ENCODE measurements at regions not wholly inside any gene's neighbourhood (a gene's known extent, or its start where the extent isn't known, plus 50 kb on each side); places are given as distances from the start of the nearest gene placed in this dataset.
"Not testable (repeated sequence)": the region's sequence is repeated elsewhere in the genome, so short reads cannot be mapped to it uniquely, and the experiment has no call there.

DNA sequence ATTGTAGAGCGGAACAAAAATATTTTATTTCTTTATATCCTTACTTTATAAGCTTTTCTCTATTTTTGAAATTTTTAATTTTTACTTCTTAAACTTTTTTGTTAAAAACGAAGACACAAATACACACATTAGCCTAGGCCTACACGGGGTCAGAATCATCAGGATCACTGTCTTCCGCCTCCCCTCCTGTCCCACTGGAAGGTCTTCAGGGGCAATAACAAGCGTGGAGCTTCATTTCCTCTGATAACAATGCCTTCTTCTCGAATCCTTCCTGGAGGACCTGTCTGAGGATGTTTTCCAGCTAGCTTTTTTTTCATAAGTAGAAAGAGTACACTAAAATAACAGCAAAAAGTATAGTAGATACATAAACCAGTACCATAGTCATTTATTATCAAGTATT, 77.7 kb upstream of the DGKG start:
- no peaks in the 10 kb centered on the region for H3K36me3 Mint-ChIP-seq (ENCODE audit: low read depth)

DNA sequence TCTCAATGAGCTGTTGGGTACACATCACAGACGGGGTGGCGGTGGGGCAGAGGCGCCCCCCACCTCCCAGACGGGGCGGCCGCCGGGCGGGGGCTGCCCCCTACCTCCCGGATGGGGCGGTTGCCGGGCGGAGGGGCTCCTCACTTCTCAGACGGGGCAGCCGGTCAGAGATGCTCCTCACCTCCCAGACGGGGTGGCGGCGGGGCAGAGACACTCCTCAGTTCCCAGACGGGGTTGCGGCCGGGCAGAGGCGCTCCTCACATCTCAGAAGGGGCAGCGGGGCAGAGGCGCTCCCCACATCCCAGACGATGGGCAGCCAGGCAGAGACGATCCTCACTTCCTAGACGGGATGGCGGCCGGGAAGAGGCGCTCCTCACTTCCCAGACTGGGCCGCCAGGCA, 73.3 kb upstream of the DGKG start:
- not testable (repeated sequence) for H3K27ac Mint-ChIP-seq; DNase-seq; H3K4me3 Mint-ChIP-seq; H3K36me3 Mint-ChIP-seq (ENCODE audit: low read depth); H3K9me3 Mint-ChIP-seq; H3K27me3 Mint-ChIP-seq
- peaks cover 13% of the 10 kb centered on the region for H3K4me1 Mint-ChIP-seq (ENCODE audit: low read depth)

More for the DNA sequence above, 77.7 kb upstream of the DGKG start:
- H3K4me3 Mint-ChIP-seq: no peak overlapping the region
- no peak overlapping the region for H3K27ac Mint-ChIP-seq
- H3K27me3 Mint-ChIP-seq: no peaks in the 10 kb centered on the region
- H3K9me3 Mint-ChIP-seq: no peaks in the 10 kb centered on the region
- no peaks in the 10 kb centered on the region for H3K4me1 Mint-ChIP-seq (ENCODE audit: low read depth)
- no peak for DNase-seq

GRCh38 chr3:186432944-186433732, 71.1 kb upstream of the DGKG start:
- Mint-ChIP-seq H3K27ac (no peak overlapping the region), H3K4me1 (ENCODE audit: low read depth) (peaks cover 13% of the 10 kb centered on the region), H3K36me3 (ENCODE audit: low read depth) (no peaks in the 10 kb centered on the region), H3K9me3 (no peaks in the 10 kb centered on the region), H3K4me3 (no peak overlapping the region), H3K27me3 (peaks cover 3% of the 10 kb centered on the region)
- no peak for DNase-seq

GRCh38 chr3:186432189-186432588, 70.2 kb upstream of the DGKG start:
- peaks cover 3% of the 10 kb centered on the region for H3K27me3 Mint-ChIP-seq
- no peak for DNase-seq
- H3K36me3 Mint-ChIP-seq (ENCODE audit: low read depth): no peaks in the 10 kb centered on the region
- H3K4me3 Mint-ChIP-seq: no peak overlapping the region
- peaks cover 13% of the 10 kb centered on the region for H3K4me1 Mint-ChIP-seq (ENCODE audit: low read depth)
- H3K27ac Mint-ChIP-seq: peak overlapping the region; percentile 76
- no peaks in the 10 kb centered on the region for H3K9me3 Mint-ChIP-seq

DNA sequence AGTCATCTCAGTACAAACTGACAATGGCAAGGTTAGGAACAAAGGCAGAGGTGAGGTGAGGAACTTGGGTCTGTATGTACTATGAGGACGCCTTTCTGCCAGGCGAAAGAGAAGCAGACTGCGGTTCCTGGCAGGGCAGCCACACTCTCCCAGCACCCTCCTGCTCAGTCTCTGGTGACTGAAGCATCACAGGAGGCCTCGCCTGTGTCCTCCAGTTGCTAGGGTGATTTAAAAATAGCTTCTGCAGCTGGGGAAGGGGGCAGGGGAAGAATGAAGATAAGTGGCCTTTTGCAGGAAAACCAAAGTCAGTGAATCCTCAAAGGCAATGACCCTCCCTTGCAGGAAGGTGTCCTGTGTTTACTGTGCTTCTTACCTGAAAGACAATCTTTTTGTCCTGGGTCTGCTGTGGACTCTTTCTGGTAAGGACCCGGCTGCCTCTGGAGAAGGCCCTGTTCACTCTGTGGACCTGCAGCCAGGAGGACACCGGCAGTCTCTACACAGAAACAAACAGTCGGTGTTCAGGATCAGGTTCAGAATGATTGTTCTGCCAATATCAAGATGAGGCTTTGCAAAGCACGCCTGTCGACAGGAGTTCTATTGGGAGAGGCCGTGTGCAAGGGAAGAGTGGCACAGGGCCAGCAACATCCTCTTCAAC, 65.7 kb upstream of the DGKG start:
- no peaks in the 10 kb centered on the region for H3K36me3 Mint-ChIP-seq (ENCODE audit: low read depth)
- no peak overlapping the region for H3K4me3 Mint-ChIP-seq
- no peak overlapping the region for H3K27ac Mint-ChIP-seq
- H3K27me3 Mint-ChIP-seq: peaks cover 10% of the 10 kb centered on the region
- DNase-seq: no peak
- H3K4me1 Mint-ChIP-seq (ENCODE audit: low read depth): peaks cover 13% of the 10 kb centered on the region
- no peaks in the 10 kb centered on the region for H3K9me3 Mint-ChIP-seq

DNA sequence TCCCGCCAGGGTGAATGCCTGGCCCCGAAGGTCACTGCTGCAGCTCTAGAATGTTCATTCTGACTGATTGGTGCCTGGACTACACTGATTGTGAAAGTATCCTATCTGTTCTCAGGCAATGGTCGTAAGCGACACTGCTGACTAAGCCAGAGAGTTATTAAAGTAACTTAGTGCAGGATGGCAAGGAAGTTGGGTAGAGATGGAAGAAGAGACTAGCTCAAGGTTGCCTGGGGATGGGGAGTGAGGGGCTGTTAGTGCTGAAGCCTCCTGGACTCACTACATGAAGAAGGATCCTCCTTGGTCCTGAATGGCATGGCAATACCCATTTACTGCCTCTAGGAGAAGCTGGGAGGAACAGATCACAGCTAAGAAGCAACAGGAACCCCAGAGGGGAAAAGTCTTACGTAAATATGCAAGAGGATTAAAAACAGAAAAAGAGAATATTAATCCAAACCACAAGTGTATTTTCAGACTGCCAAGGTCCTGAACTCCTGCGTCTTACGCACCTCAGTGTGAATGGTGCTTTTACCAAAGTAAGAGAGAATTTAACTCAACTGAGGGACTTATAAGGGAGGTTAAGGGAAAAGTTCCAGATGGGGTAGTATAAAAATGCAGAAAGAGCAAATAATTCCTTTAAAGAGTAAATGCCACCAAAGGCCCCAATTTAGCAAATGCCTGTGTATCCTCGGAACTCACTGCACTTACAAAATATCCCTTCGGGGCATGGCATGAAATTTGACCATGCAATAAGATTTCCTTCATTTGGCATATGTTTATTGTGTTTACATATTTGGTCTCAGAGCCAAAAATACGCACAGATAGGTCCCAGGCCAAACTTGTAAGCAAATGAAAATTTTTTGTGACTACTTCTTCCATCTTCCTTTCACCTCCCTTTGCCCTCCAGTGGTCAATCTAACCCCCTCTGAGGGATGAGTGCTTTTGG, 64.0 kb upstream of the DGKG start:
- H3K27ac Mint-ChIP-seq: no peak overlapping the region
- peaks cover 19% of the 10 kb centered on the region for H3K27me3 Mint-ChIP-seq
- H3K4me1 Mint-ChIP-seq (ENCODE audit: low read depth): no peaks in the 10 kb centered on the region
- H3K9me3 Mint-ChIP-seq: no peaks in the 10 kb centered on the region
- no peak overlapping the region for H3K4me3 Mint-ChIP-seq
- no peak for DNase-seq
- H3K36me3 Mint-ChIP-seq (ENCODE audit: low read depth): no peaks in the 10 kb centered on the region

- Mint-ChIP-seq H3K4me3 (no peak overlapping the region), H3K4me1 (ENCODE audit: low read depth) (peaks cover 12% of the 10 kb centered on the region), H3K27me3 (peaks cover 23% of the 10 kb centered on the region), H3K9me3 (no peaks in the 10 kb centered on the region), H3K27ac (no peak overlapping the region), H3K36me3 (ENCODE audit: low read depth) (no peaks in the 10 kb centered on the region)
- no peak for DNase-seq
Observed at GRCh38 chr3:186421946-186422345, 59.9 kb upstream of the DGKG start.

DNA sequence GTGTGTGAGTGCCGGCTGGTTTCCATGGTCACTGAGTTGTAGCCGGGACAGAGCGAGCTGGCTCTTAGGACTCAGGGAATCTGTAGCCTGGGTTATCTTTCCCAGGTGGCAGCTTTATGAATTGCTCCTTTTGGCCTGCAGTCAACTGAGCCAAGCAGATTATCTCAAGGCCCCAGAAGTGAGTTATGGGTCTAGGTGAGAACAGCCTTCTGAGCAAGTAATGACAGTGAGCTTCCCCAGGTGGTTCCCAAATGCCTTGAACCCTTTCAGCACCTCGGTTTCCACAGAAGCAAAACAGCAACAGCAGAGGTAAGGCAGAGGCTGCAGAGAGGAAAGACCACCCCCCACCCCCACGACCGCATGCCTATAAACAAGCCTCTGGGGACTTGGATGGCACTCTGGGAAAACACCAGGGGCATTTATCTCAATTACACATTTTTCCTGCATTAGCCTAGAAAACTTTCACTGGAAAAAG, 56.7 kb upstream of the DGKG start:
- H3K27me3 Mint-ChIP-seq: peaks cover 31% of the 10 kb centered on the region
- no peaks in the 10 kb centered on the region for H3K36me3 Mint-ChIP-seq (ENCODE audit: low read depth)
- H3K27ac Mint-ChIP-seq: no peak overlapping the region

DNA sequence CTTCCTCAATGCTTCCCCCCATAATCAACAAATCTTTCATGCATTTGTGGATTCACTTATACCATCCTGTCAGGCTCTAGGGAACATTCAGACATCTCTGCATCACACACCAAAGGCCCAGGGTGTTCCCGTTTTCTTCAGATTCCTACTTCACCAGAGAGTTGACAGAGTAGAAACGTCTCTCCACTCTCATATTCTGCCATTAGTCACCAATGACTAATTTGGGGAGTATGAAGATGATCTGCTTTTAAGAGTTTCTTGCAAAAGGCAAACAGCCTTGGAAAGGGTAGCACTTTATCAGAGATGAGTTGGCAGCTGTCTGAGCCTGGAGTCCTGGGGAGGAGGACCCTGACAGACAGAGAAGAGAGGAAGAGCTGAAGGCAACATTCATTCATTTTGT, 55.8 kb upstream of the DGKG start:
- H3K27me3 Mint-ChIP-seq: peaks cover 31% of the 10 kb centered on the region
- no peak for DNase-seq
- peak overlapping the region; percentile 15 for H3K27ac Mint-ChIP-seq
- peaks cover 33% of the 10 kb centered on the region for H3K4me1 Mint-ChIP-seq (ENCODE audit: low read depth)
- H3K4me3 Mint-ChIP-seq: no peak overlapping the region
- no peaks in the 10 kb centered on the region for H3K36me3 Mint-ChIP-seq (ENCODE audit: low read depth)
- no peaks in the 10 kb centered on the region for H3K9me3 Mint-ChIP-seq

More for the DNA sequence above, 56.7 kb upstream of the DGKG start:
- Mint-ChIP-seq H3K9me3 (no peaks in the 10 kb centered on the region), H3K4me3 (no peak overlapping the region), H3K4me1 (ENCODE audit: low read depth) (peaks cover 27% of the 10 kb centered on the region)
- DNase-seq: no peak

DNA sequence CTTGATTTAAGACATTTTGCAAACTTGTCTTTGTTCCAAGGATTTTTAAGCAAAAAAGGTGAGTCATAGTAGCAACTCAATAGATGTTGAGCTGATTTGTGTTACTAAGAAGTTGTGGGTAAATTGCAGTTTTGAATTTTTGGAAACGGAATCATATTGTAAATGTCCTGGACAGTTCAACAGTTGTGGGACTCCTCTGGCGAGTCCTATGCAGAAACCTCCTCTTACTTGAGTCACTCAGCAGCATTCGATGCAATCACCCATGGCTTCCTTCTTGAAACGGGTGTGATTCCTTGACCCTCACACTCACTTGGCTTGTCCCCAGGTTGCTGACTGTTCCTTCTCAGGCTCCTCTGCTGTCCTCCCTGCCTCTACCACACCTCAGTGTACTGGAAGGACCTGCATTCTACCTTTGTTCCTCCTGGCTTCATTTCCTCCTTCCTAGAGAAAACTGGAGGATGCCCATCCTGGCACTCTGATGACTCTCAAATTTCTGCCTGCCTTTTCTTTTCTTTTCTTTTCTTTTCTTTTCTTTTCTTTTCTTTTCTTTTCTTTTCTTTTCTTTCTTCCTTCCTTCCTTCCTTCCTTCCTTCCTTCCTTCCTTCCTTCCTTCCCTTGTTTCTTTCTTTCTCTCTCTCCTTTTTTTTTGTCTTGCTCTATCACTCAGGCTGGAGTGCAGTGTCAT, 52.8 kb upstream of the DGKG start:
- DNase-seq: no peak
- Mint-ChIP-seq H3K36me3 (ENCODE audit: low read depth) (no peaks in the 10 kb centered on the region), H3K9me3 (no peaks in the 10 kb centered on the region)

GRCh38 chr3:186413615-186414415, 51.8 kb upstream of the DGKG start:
- H3K4me3 Mint-ChIP-seq: peak overlapping the region; percentile 66
- H3K36me3 Mint-ChIP-seq (ENCODE audit: low read depth): no peaks in the 10 kb centered on the region
- peaks cover 51% of the 10 kb centered on the region for H3K4me1 Mint-ChIP-seq (ENCODE audit: low read depth)
- no peaks in the 10 kb centered on the region for H3K9me3 Mint-ChIP-seq
- H3K27ac Mint-ChIP-seq: peak overlapping the region; percentile 15
- DNase-seq: peak; percentile 44
- H3K27me3 Mint-ChIP-seq: peaks cover 29% of the 10 kb centered on the region

More for the DNA sequence above, 52.8 kb upstream of the DGKG start:
- Mint-ChIP-seq H3K27ac (no peak overlapping the region), H3K27me3 (peaks cover 23% of the 10 kb centered on the region), H3K4me1 (ENCODE audit: low read depth) (peaks cover 51% of the 10 kb centered on the region), H3K4me3 (peak overlapping the region; percentile 66)

- no peak for DNase-seq
- Mint-ChIP-seq H3K27ac (peak overlapping the region; percentile 79), H3K4me1 (ENCODE audit: low read depth) (peaks cover 39% of the 10 kb centered on the region), H3K9me3 (no peaks in the 10 kb centered on the region), H3K4me3 (no peak overlapping the region), H3K36me3 (ENCODE audit: low read depth) (no peaks in the 10 kb centered on the region), H3K27me3 (peaks cover 31% of the 10 kb centered on the region)
Observed at GRCh38 chr3:186411994-186412393, 50.0 kb upstream of the DGKG start.

Measured in activated T-cell treated with anti-CD3 and anti-CD28 coated beads, Interleukin-2, amount 50 U/mL, for 24 hours (primary cell).